PFSK-1 (cell line): ENCODE measurements at regions not wholly inside any gene's neighbourhood (a gene's known extent, or its start where the extent isn't known, plus 50 kb on each side); places are given as distances from the start of the nearest gene placed in this dataset.

ENCODE experiments used
- FOXP2 ChIP-seq: optimal IDR thresholded peaks from 2 replicates; pipeline ENCODE3; 2011; ENCODE audit warnings: borderline replicate concordance, control low read depth, inconsistent platforms; ENCODE audit not compliant: insufficient read depth; ENCODE audit errors: extremely low read length, extremely low read depth
- POLR2AphosphoS5 ChIP-seq: IDR thresholded peaks from 2 replicates; pipeline ENCODE4 v1.6.1; 2012; ENCODE audit warnings: low read depth, mild to moderate bottlenecking, control low read depth, low read length, moderate library complexity
- REST ChIP-seq, 2 experiments: IDR thresholded peaks; 2 replicates each; pipeline versions ENCODE4 v1.6.1 to v1.8.0; 2011 to 2012; ENCODE audit warnings: low read depth in 2 of 2, low read length in 2 of 2, control low read depth in 1 of 2, inconsistent platforms in 1 of 2, mild to moderate bottlenecking in 1 of 2, moderate library complexity in 1 of 2; ENCODE audit not compliant: insufficient read depth in 1 of 2
- SIN3A ChIP-seq: IDR thresholded peaks from 2 replicates; pipeline ENCODE4 v1.6.1; 2012; ENCODE audit warnings: mild to moderate bottlenecking, low read length, moderate library complexity, borderline replicate concordance; ENCODE audit not compliant: insufficient read depth
- TAF1 ChIP-seq: IDR thresholded peaks from 2 replicates; pipeline ENCODE4 v1.6.1; 2012; ENCODE audit warnings: low read length, control low read depth, borderline replicate concordance; ENCODE audit not compliant: insufficient read depth

DNA sequence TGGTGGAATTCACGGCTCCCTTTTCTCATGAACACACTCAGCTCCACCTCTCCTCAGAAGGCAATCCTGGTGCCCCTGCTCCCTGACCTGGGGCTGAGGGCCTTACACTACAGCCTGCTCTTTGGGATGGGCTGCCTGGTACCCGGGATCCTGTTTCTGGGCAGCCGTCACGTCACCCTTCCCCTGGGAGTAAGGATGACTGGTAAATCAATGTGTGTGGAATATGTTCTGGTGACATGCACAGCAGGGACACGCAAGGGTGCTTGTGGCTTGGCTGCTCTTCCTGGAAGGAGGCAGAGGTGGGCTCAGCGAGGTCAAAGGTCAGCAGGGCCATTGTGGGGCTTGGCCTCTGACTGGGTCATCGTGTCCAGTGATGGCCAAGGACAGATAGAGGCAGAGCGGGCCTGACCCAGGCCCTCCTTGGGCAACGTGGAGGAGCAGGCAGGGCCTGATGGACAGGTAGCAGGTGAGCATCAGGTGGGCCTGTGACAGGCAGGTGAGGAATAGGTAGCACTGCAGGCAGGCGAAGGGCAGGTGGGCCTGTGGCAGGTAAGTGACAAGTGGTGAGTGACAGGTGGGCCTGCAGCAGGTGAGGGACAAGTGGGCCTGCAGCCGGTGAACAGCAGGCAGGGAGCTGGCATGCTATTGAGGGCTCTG is 399.4 kb upstream of the IRX4 start:
- TF ChIP-seq SIN3A (no peak), FOXP2 (no peak), TAF1 (no peak), POLR2AphosphoS5 (no peak), REST (IDR thresholded peaks at IDR 0.05; ENCODE audit: insufficient read depth in 1 of 2, low read depth in 2 of 2, low read length in 2 of 2) (no peak)

DNA sequence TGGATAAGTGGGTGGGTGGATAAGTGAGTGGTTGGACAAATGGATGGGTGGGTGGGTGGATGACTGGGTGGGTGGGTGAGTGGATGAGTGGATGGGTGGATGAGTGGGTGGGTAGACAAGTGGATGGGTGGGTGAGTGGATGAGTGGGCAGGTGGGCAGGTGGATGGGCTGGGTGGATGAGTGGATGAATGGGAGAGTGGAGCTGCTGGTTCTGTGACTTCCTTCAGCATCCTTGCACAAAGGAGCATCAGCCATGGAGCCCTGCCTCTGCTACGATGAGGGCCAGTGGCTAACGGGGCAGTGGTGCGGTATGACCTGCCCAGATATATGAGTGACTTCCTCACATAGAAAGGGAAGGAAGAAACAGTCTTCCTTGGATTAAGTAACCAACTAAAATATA is 398.7 kb upstream of the IRX4 start:
- TF ChIP-seq POLR2AphosphoS5 (no peak), FOXP2 (no peak), TAF1 (no peak), SIN3A (no peak), REST (IDR thresholded peaks at IDR 0.05; ENCODE audit: insufficient read depth in 1 of 2, low read depth in 2 of 2, low read length in 2 of 2) (no peak)

DNA sequence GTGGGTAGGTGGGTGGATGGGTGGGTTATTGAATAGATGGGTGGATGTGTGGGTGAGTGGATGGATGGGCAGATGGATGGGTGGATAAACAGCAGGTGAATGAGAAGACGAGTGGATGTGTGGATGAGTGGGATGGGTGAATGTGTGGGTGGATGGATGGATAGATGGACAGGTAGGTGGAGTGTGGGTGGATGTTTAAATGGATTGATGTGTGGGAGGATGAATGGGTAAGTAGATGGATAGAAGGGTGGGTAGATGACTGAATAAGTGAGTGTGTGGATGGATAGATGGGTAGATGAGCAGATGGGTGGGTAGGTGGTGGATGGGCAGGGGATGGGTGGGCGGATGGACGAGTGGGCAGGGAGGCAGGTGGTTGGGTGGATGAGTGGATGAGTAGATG is 397.6 kb upstream of the IRX4 start:
- TF ChIP-seq REST (IDR thresholded peaks at IDR 0.05; ENCODE audit: insufficient read depth in 1 of 2, low read depth in 2 of 2, low read length in 2 of 2) (no peak), SIN3A (no peak), FOXP2 (no peak), TAF1 (no peak), POLR2AphosphoS5 (no peak)

GRCh38 chr5:2278825-2279456 is 396.2 kb upstream of the IRX4 start:
- TF ChIP-seq TAF1: no peak
- TF ChIP-seq REST (IDR thresholded peaks at IDR 0.05; ENCODE audit: insufficient read depth in 1 of 2, low read depth in 2 of 2, low read length in 2 of 2): no peak
- no peak for TF ChIP-seq POLR2AphosphoS5
- TF ChIP-seq SIN3A: no peak
- TF ChIP-seq FOXP2: no peak

DNA sequence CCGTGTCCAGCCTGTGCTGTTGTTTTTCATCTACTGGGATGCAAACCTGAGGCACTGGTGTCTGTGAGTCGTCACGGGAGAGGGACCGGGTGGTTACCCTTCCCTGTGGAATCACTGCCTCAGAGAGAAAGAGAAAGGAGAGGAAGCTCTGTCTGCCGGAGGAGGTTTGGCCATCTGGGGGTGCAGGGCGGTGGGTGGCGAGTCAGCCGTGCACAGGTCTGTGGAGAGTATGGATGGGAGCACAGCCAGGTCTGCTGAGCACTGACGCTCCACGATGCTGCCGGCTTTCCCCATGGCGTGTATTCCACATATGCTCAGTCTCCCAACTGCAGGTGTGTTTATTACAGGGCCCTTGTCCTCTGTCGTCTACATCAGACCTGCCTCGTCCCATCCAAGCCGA is 395.2 kb upstream of the IRX4 start:
- no peak for TF ChIP-seq TAF1
- TF ChIP-seq REST (IDR thresholded peaks at IDR 0.05; ENCODE audit: insufficient read depth in 1 of 2, low read depth in 2 of 2, low read length in 2 of 2): no peak
- no peak for TF ChIP-seq FOXP2
- TF ChIP-seq POLR2AphosphoS5: no peak
- no peak for TF ChIP-seq SIN3A
